C4-2B (cell line): ENCODE measurements at regions not wholly inside any gene's neighbourhood (a gene's known extent, or its start where the extent isn't known, plus 50 kb on each side); places are given as distances from the start of the nearest gene placed in this dataset.

ENCODE experiments used
- CTCF ChIP-seq: fragments of 450-650 bp; conservative IDR thresholded peaks from 2 replicates; pipeline ENCODE4 v1.5.1; 2017; ENCODE audit warnings: mild to moderate bottlenecking
- ZFX ChIP-seq: fragments of 450-650 bp; IDR thresholded peaks from 2 replicates; pipeline ENCODE4 v1.6.1; 2017

GRCh38 chr13:73808318-73808717, 325.9 kb downstream of the KLF12 start:
- TF ChIP-seq CTCF (no peak), ZFX (no peak)
